GM19467 (cell line): ENCODE measurements at regions not wholly inside any gene's neighbourhood (a gene's known extent, or its start where the extent isn't known, plus 50 kb on each side); places are given as distances from the start of the nearest gene placed in this dataset.
"Not testable (repeated sequence)": the region's sequence is repeated elsewhere in the genome, so short reads cannot be mapped to it uniquely, and the experiment has no call there.

ENCODE experiments used
- ATAC-seq: cut with Tn5 transposase; IDR thresholded peaks from one replicate; pipeline ENCODE4 v1.9.1; 2021; ENCODE audit warnings: mild to moderate bottlenecking, moderate library complexity; ENCODE audit not compliant: unreplicated experiment

GRCh38 chr1:166784646-166785045, 54.6 kb upstream of the POGK start:
- not testable (repeated sequence) for ATAC-seq

GRCh38 chr1:166785987-166786386, 53.3 kb upstream of the POGK start:
- no peak for ATAC-seq

GRCh38 chr1:166789286-166789685, 50.0 kb upstream of the POGK start:
- no peak for ATAC-seq
